Parathyroid adenoma (tissue), 2 donors: ENCODE measurements at regions not wholly inside any gene's neighbourhood (a gene's known extent, or its start where the extent isn't known, plus 50 kb on each side); places are given as distances from the start of the nearest gene placed in this dataset.

Experiments used
- H2AFZ ChIP-seq: fragments of 300-600 bp; sonication (generic); one replicate; pipeline ENCODE4 v1.7.0; 2017; ENCODE audit warnings: antibody characterized with exemption, mild to moderate bottlenecking
- H3K27ac ChIP-seq: fragments of 300-600 bp; sonication (generic); one replicate; pipeline ENCODE4 v1.7.0; 2017
- H3K27me3 ChIP-seq: fragments of 300-600 bp; sonication (generic); one replicate; pipeline ENCODE4 v1.7.0; 2017; ENCODE audit warnings: low read length; ENCODE audit not compliant: control insufficient read depth, insufficient read depth
- H3K36me3 ChIP-seq: fragments of 300-600 bp; sonication (generic); one replicate; pipeline ENCODE4 v1.7.0; 2017; ENCODE audit warnings: low read length; ENCODE audit not compliant: control insufficient read depth, insufficient read depth
- H3K4me1 ChIP-seq: fragments of 300-600 bp; sonication (generic); one replicate; pipeline ENCODE4 v1.7.0; 2017; ENCODE audit warnings: control low read depth
- H3K4me2 ChIP-seq: fragments of 300-600 bp; sonication (generic); one replicate; pipeline ENCODE4 v1.7.0; 2017; ENCODE audit warnings: low read length
- H3K4me3 ChIP-seq: fragments of 300-600 bp; sonication (generic); one replicate; pipeline ENCODE4 v1.7.0; 2017; ENCODE audit warnings: low read depth, low read length
- H3K79me2 ChIP-seq: fragments of 300-600 bp; sonication (generic); one replicate; pipeline ENCODE4 v1.7.0; 2017; ENCODE audit warnings: control low read depth
- H3K9ac ChIP-seq: fragments of 300-600 bp; sonication (generic); one replicate; pipeline ENCODE4 v1.7.0; 2017; ENCODE audit warnings: mild to moderate bottlenecking
- H3K9me3 ChIP-seq: fragments of 300-600 bp; sonication (generic); one replicate; pipeline ENCODE4 v1.7.0; 2017; ENCODE audit warnings: low read length; ENCODE audit not compliant: control insufficient read depth
- TF ChIP-seq, protein P1 (sequence below): fragments of 300-600 bp; sonication (generic); IDR thresholded peaks from one replicate; pipeline ENCODE4 v1.7.0; 2017; ENCODE audit warnings: antibody characterized with exemption, mild to moderate bottlenecking
- donor health status: primary hyperparathyroidism.

DNA sequence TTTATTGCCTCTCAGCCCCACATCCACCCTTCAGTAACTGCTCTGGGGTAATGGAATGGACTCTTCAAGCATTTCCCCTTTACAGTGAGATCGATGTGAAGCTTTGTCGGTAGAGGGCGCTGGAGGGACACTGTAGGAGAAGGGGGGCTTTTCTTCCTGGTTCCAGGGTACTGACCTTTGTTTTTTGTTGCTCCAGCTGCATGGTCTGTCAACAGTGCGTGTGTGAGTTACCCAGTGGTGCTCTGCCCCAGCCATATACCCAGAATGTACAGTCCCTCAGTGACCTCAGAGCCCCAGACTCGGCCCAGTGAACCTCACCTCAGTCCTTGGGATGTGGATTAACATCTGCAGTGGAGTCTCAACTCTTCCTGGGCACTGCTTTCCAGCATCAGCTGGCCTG is 180.3 kb upstream of the TSC22D2 start:
- no peaks in the 10 kb centered on the region for H3K9me3 ChIP-seq
- TF ChIP-seq, protein P1, sequence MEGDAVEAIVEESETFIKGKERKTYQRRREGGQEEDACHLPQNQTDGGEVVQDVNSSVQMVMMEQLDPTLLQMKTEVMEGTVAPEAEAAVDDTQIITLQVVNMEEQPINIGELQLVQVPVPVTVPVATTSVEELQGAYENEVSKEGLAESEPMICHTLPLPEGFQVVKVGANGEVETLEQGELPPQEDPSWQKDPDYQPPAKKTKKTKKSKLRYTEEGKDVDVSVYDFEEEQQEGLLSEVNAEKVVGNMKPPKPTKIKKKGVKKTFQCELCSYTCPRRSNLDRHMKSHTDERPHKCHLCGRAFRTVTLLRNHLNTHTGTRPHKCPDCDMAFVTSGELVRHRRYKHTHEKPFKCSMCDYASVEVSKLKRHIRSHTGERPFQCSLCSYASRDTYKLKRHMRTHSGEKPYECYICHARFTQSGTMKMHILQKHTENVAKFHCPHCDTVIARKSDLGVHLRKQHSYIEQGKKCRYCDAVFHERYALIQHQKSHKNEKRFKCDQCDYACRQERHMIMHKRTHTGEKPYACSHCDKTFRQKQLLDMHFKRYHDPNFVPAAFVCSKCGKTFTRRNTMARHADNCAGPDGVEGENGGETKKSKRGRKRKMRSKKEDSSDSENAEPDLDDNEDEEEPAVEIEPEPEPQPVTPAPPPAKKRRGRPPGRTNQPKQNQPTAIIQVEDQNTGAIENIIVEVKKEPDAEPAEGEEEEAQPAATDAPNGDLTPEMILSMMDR: peak; percentile 68
- no peak overlapping the region for H3K27ac ChIP-seq
- no peak overlapping the region for H3K4me3 ChIP-seq
- H3K79me2 ChIP-seq: no peaks in the 10 kb centered on the region
- no peak overlapping the region for H3K4me2 ChIP-seq
- H3K4me1 ChIP-seq: peaks cover 12% of the 10 kb centered on the region
- H2AFZ ChIP-seq: no peak overlapping the region
- no peak overlapping the region for H3K9ac ChIP-seq
- H3K27me3 ChIP-seq: no peaks in the 10 kb centered on the region
- H3K36me3 ChIP-seq: no peaks in the 10 kb centered on the region

DNA sequence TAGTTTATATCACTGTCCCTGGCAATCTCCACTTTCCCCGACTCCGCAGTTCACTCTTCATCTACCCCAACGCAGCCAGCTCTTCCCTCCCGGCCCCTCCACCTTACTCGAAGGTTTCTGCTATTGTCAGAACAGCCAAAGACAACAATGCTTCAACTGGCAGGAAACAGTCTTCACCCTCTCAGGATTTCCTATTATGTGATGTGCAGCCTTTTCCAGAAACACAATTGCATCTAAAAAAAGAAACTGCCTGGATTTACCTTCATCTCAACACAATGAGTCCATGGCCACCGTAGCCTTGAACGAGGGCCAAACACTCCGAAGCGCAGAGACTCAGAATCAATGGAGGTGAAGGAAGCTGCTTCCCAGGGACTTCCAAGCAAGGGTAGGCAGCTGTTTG is 182.1 kb upstream of the TSC22D2 start:
- H3K4me3 ChIP-seq: no peak overlapping the region
- no peak overlapping the region for H3K27ac ChIP-seq
- H3K27me3 ChIP-seq: no peaks in the 10 kb centered on the region
- no peaks in the 10 kb centered on the region for H3K9me3 ChIP-seq
- no peaks in the 10 kb centered on the region for H3K36me3 ChIP-seq
- H2AFZ ChIP-seq: no peak overlapping the region
- H3K4me2 ChIP-seq: no peak overlapping the region
- TF ChIP-seq, protein P1: no peak
- no peaks in the 10 kb centered on the region for H3K79me2 ChIP-seq
- H3K9ac ChIP-seq: no peak overlapping the region
- peaks cover 12% of the 10 kb centered on the region for H3K4me1 ChIP-seq

DNA sequence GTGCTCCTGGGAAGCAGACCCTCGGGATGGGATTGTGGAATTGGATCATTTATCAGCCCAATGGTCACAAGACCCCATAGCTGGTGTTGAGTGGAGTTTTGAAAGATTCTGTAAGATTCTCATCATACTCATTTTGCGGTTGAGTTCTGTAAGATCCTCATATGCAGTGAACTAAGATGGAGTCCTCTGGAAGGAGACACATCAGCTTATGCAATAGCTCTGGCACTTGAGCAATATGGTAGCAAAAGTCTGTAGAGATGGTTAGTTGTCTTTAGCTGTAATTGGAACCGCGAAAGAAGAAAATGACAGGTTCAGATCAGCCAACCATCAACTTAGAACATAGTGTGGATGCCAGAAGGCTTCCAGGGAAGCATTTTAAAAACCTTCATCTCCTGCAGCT is 184.5 kb upstream of the TSC22D2 start:
- Histone ChIP-seq H3K27ac (no peak overlapping the region), H3K36me3 (no peaks in the 10 kb centered on the region), H3K9me3 (no peaks in the 10 kb centered on the region), H3K4me3 (no peak overlapping the region), H3K79me2 (no peaks in the 10 kb centered on the region), H3K27me3 (no peaks in the 10 kb centered on the region), H3K9ac (no peak overlapping the region), H3K4me2 (no peak overlapping the region), H2AFZ (no peak overlapping the region), H3K4me1 (peaks cover 6% of the 10 kb centered on the region)
- TF ChIP-seq, protein P1: no peak

DNA sequence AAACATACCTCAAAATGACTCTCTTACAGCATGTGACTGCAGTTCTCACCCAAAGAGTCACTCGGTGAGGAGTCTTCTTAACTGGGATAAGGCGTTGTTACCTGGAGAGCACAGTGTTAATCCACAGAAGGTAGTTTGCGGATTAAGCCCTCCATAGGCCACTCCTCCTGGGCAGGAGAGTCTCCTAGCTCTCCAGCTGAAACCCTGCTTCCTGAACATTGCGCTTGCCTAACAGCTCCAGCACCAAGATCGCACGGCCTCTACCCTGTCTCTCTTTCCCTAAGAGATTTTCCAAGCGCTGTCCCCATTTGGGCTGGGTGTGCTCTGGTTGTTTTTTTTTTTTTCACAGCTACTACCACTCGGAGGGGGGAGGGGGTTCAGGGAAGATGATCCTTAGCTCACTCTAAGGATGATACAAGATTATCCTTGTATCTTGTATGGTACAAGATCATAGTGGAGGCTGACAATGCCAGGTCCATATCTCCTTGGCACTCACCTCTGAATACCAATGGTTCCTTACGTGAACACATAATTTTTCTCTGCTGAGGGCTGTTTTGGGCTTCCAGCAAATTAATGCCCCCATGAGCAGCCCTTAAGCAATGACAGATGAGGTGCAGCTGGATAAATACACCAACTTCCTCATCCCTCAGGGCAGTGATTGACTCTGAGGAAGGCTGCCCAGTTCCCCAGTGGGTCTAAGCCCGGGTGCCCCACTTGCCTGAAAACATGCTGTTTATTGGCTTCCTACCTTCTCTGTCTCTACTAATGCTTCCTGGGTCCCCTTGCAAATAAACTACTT is 185.2 kb upstream of the TSC22D2 start:
- no peaks in the 10 kb centered on the region for H3K4me1 ChIP-seq
- no peak overlapping the region for H3K27ac ChIP-seq
- no peaks in the 10 kb centered on the region for H3K27me3 ChIP-seq
- no peak overlapping the region for H3K4me2 ChIP-seq
- H3K4me3 ChIP-seq: no peak overlapping the region
- H2AFZ ChIP-seq: no peak overlapping the region
- H3K9ac ChIP-seq: no peak overlapping the region
- H3K9me3 ChIP-seq: no peaks in the 10 kb centered on the region
- no peaks in the 10 kb centered on the region for H3K36me3 ChIP-seq
- no peaks in the 10 kb centered on the region for H3K79me2 ChIP-seq
- TF ChIP-seq, protein P1: no peak

DNA sequence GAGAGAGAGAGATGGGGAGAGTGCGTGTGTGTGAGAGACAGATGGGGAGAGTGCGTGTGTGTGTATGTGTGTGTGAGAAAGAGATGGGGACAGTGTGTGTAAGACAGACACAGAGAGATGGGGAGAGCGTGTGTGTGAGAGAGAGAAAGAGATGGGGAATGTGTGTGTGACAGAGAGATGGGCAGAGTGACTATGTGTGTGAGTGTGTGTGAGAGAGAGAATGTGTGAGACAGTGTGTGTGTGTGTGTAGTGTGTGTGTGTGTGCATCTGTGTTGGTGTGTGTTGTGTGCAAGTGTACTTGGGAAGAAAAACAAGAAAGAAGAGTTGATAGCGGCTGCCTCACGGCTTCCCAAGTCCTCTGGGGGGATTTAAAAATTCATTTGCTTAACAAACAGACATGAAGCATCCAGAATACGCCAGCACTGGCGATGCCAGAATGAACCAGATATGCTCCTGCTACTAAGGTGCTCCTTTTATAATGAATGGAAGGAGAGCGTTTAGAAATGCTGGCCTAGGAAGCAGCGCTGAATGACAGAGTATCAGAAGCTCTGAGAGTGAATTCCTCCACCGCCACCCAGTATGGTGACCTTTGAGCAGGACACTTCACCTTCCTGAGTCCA is 186.1 kb upstream of the TSC22D2 start:
- Histone ChIP-seq H3K27ac (no peak overlapping the region), H3K79me2 (no peaks in the 10 kb centered on the region), H3K4me2 (no peak overlapping the region), H3K4me1 (no peaks in the 10 kb centered on the region), H3K9me3 (no peaks in the 10 kb centered on the region), H2AFZ (no peak overlapping the region), H3K9ac (no peak overlapping the region), H3K27me3 (no peaks in the 10 kb centered on the region), H3K4me3 (no peak overlapping the region), H3K36me3 (no peaks in the 10 kb centered on the region)
- TF ChIP-seq, protein P1: no peak
